GM19452 (cell line): ENCODE measurements at regions not wholly inside any gene's neighbourhood (a gene's known extent, or its start where the extent isn't known, plus 50 kb on each side); places are given as distances from the start of the nearest gene placed in this dataset.
"Not testable (repeated sequence)": the region's sequence is repeated elsewhere in the genome, so short reads cannot be mapped to it uniquely, and the experiment has no call there.

Source experiments
- ATAC-seq: cut with Tn5 transposase; IDR thresholded peaks from one replicate; pipeline ENCODE4 v1.9.1; 2021; ENCODE audit not compliant: unreplicated experiment

- ATAC-seq = no peak
These were observed 171.7 kb upstream of the PFKP start for GRCh38 chr10:2895594-2896196.

GRCh38 chr10:2893991-2894390 lies 173.4 kb upstream of the PFKP start:
- no peak for ATAC-seq

- no peak for ATAC-seq
These were observed 174.0 kb upstream of the PFKP start for GRCh38 chr10:2893158-2893845.

GRCh38 chr10:2891770-2892124 lies 175.6 kb upstream of the PFKP start:
- no peak for ATAC-seq

GRCh38 chr10:2891073-2891769 lies 176.1 kb upstream of the PFKP start:
- ATAC-seq = no peak

GRCh38 chr10:2890093-2890492 lies 177.3 kb upstream of the PFKP start:
- ATAC-seq = no peak

- no peak for ATAC-seq
These were observed 178.8 kb upstream of the PFKP start for GRCh38 chr10:2888403-2889004.

- no peak for ATAC-seq
These were observed 179.8 kb upstream of the PFKP start for GRCh38 chr10:2887391-2888070.

GRCh38 chr10:2886662-2887061 lies 180.7 kb upstream of the PFKP start:
- ATAC-seq = no peak

- ATAC-seq = no peak
These were observed 181.8 kb upstream of the PFKP start for GRCh38 chr10:2885288-2886278.

GRCh38 chr10:2883983-2884540 lies 183.3 kb upstream of the PFKP start:
- not testable (repeated sequence) for ATAC-seq

- no peak for ATAC-seq
These were observed 184.1 kb upstream of the PFKP start for GRCh38 chr10:2883238-2883637.

GRCh38 chr10:2882628-2883027 lies 184.7 kb upstream of the PFKP start:
- no peak for ATAC-seq

GRCh38 chr10:2881720-2882620 lies 185.4 kb upstream of the PFKP start:
- ATAC-seq = no peak

GRCh38 chr10:2880050-2880449 lies 187.3 kb upstream of the PFKP start:
- not testable (repeated sequence) for ATAC-seq

- ATAC-seq = no peak
These were observed 188.5 kb upstream of the PFKP start for GRCh38 chr10:2878818-2879217.

- ATAC-seq = no peak
These were observed 191.3 kb upstream of the PFKP start for GRCh38 chr10:2876032-2876431.

- no peak for ATAC-seq
These were observed 192.4 kb upstream of the PFKP start for GRCh38 chr10:2874963-2875362.

- ATAC-seq = no peak
These were observed 193.6 kb upstream of the PFKP start for GRCh38 chr10:2873769-2874168.
